PC-3 (cell line): ENCODE measurements at regions not wholly inside any gene's neighbourhood (a gene's known extent, or its start where the extent isn't known, plus 50 kb on each side); places are given as distances from the start of the nearest gene placed in this dataset.
"Not testable (repeated sequence)": the region's sequence is repeated elsewhere in the genome, so short reads cannot be mapped to it uniquely, and the experiment has no call there.

Experiments used
- ATAC-seq: fragments of 200-7000 bp; cut with Tn5 transposase; 2 replicates; pipeline ENCODE4 v1.9.1; 2020; ENCODE audit warnings: mild to moderate bottlenecking, moderate library complexity
- BruUV-seq: library from RNA; stranded (reverse); fragments of 400-500 nt; replicated peaks from 2 replicates; lab custom pipeline; 2021; lab: Mats Ljungman, UMichigan
- CTCF ChIA-PET: fragments of 300-600 bp; sonication (Branson Sonifier 250); formaldehyde crosslinking; loops from one replicate; lab custom pipeline; 2022; ENCODE audit warnings: antibody characterized with exemption; lab: Charles Lee
- POLR2A ChIA-PET: fragments of 300-600 bp; sonication (Branson Sonifier 250); formaldehyde crosslinking; loops from one replicate; lab custom pipeline; 2022; ENCODE audit warnings: antibody characterized with exemption; ENCODE audit not compliant: unreplicated experiment; lab: Charles Lee
- DNase-seq: peaks from one replicate; pipeline ENCODE4 v3.0.0-alpha.2; 2015
- H2AFZ ChIP-seq: fragments of 300-600 bp; sonication (generic); 2 replicates; pipeline ENCODE4 v1.6.0; 2016; ENCODE audit warnings: antibody characterized with exemption, low read length
- H3F3A ChIP-seq: fragments of 300-600 bp; sonication (generic); one replicate; pipeline ENCODE4 v1.6.0; 2017; ENCODE audit warnings: antibody characterized with exemption, low read length, control low read depth, mild to moderate bottlenecking; ENCODE audit not compliant: unreplicated experiment
- H3K27ac ChIP-seq: fragments of 300-600 bp; sonication (generic); 2 replicates; pipeline ENCODE4 v1.5.1; 2016; ENCODE audit warnings: mild to moderate bottlenecking, low read length
- H3K27me3 ChIP-seq: fragments of 300-600 bp; sonication (generic); 2 replicates; pipeline ENCODE4 v1.6.1; 2016; ENCODE audit warnings: low read length, mixed read lengths
- H3K36me3 ChIP-seq: fragments of 300-600 bp; sonication (generic); 2 replicates; pipeline ENCODE4 v1.6.1; 2016; ENCODE audit warnings: low read depth, mixed run types, low read length, mixed read lengths
- H3K4me1 ChIP-seq: fragments of 300-600 bp; sonication (generic); 2 replicates; pipeline ENCODE4 v1.5.1; 2016; ENCODE audit warnings: low read length; ENCODE audit not compliant: insufficient read depth
- H3K4me2 ChIP-seq: fragments of 300-600 bp; sonication (generic); 2 replicates; pipeline ENCODE4 v1.6.0; 2016; ENCODE audit warnings: low read length
- H3K4me3 ChIP-seq: fragments of 300-600 bp; sonication (generic); 2 replicates; pipeline ENCODE4 v1.5.1; 2016; ENCODE audit warnings: mild to moderate bottlenecking, low read length, mixed read lengths
- H3K79me2 ChIP-seq: fragments of 300-600 bp; sonication (generic); 2 replicates; pipeline ENCODE4 v1.6.1; 2017; ENCODE audit warnings: low read length, mixed read lengths
- H3K9ac ChIP-seq: fragments of 300-600 bp; sonication (generic); 2 replicates; pipeline ENCODE4 v1.6.0; 2016; ENCODE audit warnings: mild to moderate bottlenecking, low read length
- H3K9me2 ChIP-seq: fragments of 300-600 bp; sonication (generic); replicated peaks from 2 replicates; pipeline ENCODE4 v1.6.1; 2016; ENCODE audit warnings: mixed run types, low read length, mixed read lengths
- H3K9me3 ChIP-seq: fragments of 300-600 bp; sonication (generic); 2 replicates; pipeline ENCODE4 v1.6.1; 2016; ENCODE audit warnings: low read length, mixed read lengths
- H4K20me1 ChIP-seq: fragments of 300-600 bp; sonication (generic); 2 replicates; pipeline ENCODE4 v1.6.1; 2016; ENCODE audit warnings: low read length, mixed read lengths
- CTCF ChIP-seq: fragments of 300-600 bp; sonication (generic); conservative IDR thresholded peaks from 2 replicates; pipeline ENCODE4 v1.5.1; 2017; ENCODE audit warnings: antibody characterized with exemption, low read depth, mild to moderate bottlenecking, low read length
- EZH2 ChIP-seq: fragments of 300-600 bp; sonication (generic); IDR thresholded peaks from one replicate; pipeline ENCODE4 v1.6.1; 2017; ENCODE audit warnings: antibody characterized with exemption, mild to moderate bottlenecking, low read length; ENCODE audit not compliant: unreplicated experiment
- EZH2phosphoT487 ChIP-seq: fragments of 300-600 bp; sonication (generic); IDR thresholded peaks from 2 replicates; pipeline ENCODE4 v1.6.1; 2018; ENCODE audit warnings: mild to moderate bottlenecking, antibody characterized with exemption, low read length, borderline replicate concordance
- intact Hi-C: fragments of 100-400 bp; cut with micrococcal nuclease; formaldehyde crosslinking; loops from 2 replicates; pipeline ENCODE4 v1.9.0; 2023

- Histone ChIP-seq H3K4me2 (no peak overlapping the region), H3F3A (no peaks in the 10 kb centered on the region), H3K4me3 (no peak overlapping the region), H3K9me3 (no peaks in the 10 kb centered on the region), H3K79me2 (no peaks in the 10 kb centered on the region), H3K27me3 (no peaks in the 10 kb centered on the region), H3K27ac (no peak overlapping the region), H4K20me1 (no peaks in the 10 kb centered on the region), H3K9ac (no peak overlapping the region), H2AFZ (no peak overlapping the region), H3K36me3 (no peaks in the 10 kb centered on the region), H3K9me2 (no peaks in the 10 kb centered on the region), H3K4me1 (no peaks in the 10 kb centered on the region)
- TF ChIP-seq EZH2phosphoT487 (no peak), CTCF (no peak), EZH2 (no peak)
- intact Hi-C loops: no loop called here
- ATAC-seq (0 out of 2 replicates have a peak, but pooled peaks have one; percentile 37), DNase-seq (no peak)
- no TSS peak for BruUV-seq
- CTCF ChIA-PET: no interaction called here
- POLR2A ChIA-PET: no interaction called here
Observed at GRCh38 chr7:39758234-39758970, 135.0 kb downstream of the RALA start.

GRCh38 chr7:39761449-39761848, 138.1 kb downstream of the RALA start:
- CTCF ChIA-PET: no interaction called here
- DNase-seq (no peak), ATAC-seq (no peak)
- Histone ChIP-seq H3K4me2 (no peak overlapping the region), H3K4me3 (no peak overlapping the region), H3K27ac (no peak overlapping the region), H3K9ac (no peak overlapping the region), H4K20me1 (no peaks in the 10 kb centered on the region), H3K9me2 (no peaks in the 10 kb centered on the region), H3K36me3 (no peaks in the 10 kb centered on the region), H2AFZ (no peak overlapping the region), H3K27me3 (no peaks in the 10 kb centered on the region), H3F3A (no peaks in the 10 kb centered on the region), H3K9me3 (no peaks in the 10 kb centered on the region), H3K4me1 (no peaks in the 10 kb centered on the region), H3K79me2 (no peaks in the 10 kb centered on the region)
- intact Hi-C loops: no loop called here
- no TSS peak for BruUV-seq
- TF ChIP-seq EZH2phosphoT487: no peak
- no peak for TF ChIP-seq EZH2
- no peak for TF ChIP-seq CTCF
- POLR2A ChIA-PET: interaction anchor here (0.5 kb wide), 1 partner anchor 747 kb away, joined by 3 read pairs; no protein-coding TSS in a partner anchor

GRCh38 chr7:39762466-39762865, 139.1 kb downstream of the RALA start:
- H3K9me2 ChIP-seq, H3K36me3 ChIP-seq, H3K4me2 ChIP-seq, H3K4me3 ChIP-seq, H2AFZ ChIP-seq, H3K4me1 ChIP-seq, intact Hi-C loops, H3K9me3 ChIP-seq, H4K20me1 ChIP-seq, H3K27ac ChIP-seq, H3F3A ChIP-seq, CTCF ChIA-PET, H3K9ac ChIP-seq, DNase-seq, BruUV-seq, ATAC-seq, POLR2A ChIA-PET, H3K27me3 ChIP-seq, H3K79me2 ChIP-seq: not testable (repeated sequence)

- CTCF ChIA-PET, POLR2A ChIA-PET: not testable (repeated sequence)
Observed at GRCh38 chr7:39762881-39763280, 139.5 kb downstream of the RALA start.

GRCh38 chr7:39765833-39766232, 142.5 kb downstream of the RALA start:
- H3K9me2 ChIP-seq, H4K20me1 ChIP-seq, H3K79me2 ChIP-seq, H3K9me3 ChIP-seq, H3K4me2 ChIP-seq, H2AFZ ChIP-seq, H3K36me3 ChIP-seq, ATAC-seq, H3K4me1 ChIP-seq, CTCF ChIA-PET, H3F3A ChIP-seq, H3K27ac ChIP-seq, POLR2A ChIA-PET, intact Hi-C loops, DNase-seq, H3K27me3 ChIP-seq, H3K9ac ChIP-seq, H3K4me3 ChIP-seq, BruUV-seq: not testable (repeated sequence)

More at GRCh38 chr7:39762881-39763280, 139.5 kb downstream of the RALA start:
- H3K4me2 ChIP-seq, H2AFZ ChIP-seq, H3K4me1 ChIP-seq, H3K27me3 ChIP-seq, DNase-seq, H4K20me1 ChIP-seq, H3K36me3 ChIP-seq, H3K4me3 ChIP-seq, H3K79me2 ChIP-seq, ATAC-seq, H3K9me2 ChIP-seq, H3K9ac ChIP-seq, intact Hi-C loops, H3K27ac ChIP-seq, H3F3A ChIP-seq, BruUV-seq, H3K9me3 ChIP-seq: not testable (repeated sequence)
